NB4 (cell line): ENCODE measurements at regions not wholly inside any gene's neighbourhood (a gene's known extent, or its start where the extent isn't known, plus 50 kb on each side); places are given as distances from the start of the nearest gene placed in this dataset.

ENCODE experiments used
- DNase-seq: peaks from one replicate; pipeline ENCODE4 v3.0.0; 2010; ENCODE audit warnings: low read depth
- H3K4me3 ChIP-seq: one replicate; pipeline ENCODE4 v1.5.1; 2011; ENCODE audit warnings: mild to moderate bottlenecking, low read depth, low read length, moderate library complexity
- CTCF ChIP-seq: IDR thresholded peaks from one replicate; pipeline ENCODE4 v1.5.1; 2012; ENCODE audit warnings: low read depth, low read length
- MAX ChIP-seq: IDR thresholded peaks from 2 replicates; pipeline ENCODE4 v1.6.1; 2011; ENCODE audit warnings: low read depth, low read length
- MYC ChIP-seq: IDR thresholded peaks from 2 replicates; pipeline ENCODE4 v1.6.1; 2011; ENCODE audit warnings: low read depth, low read length
- POLR2A ChIP-seq: IDR thresholded peaks from 2 replicates; pipeline ENCODE4 v1.6.1; 2011; ENCODE audit warnings: mild to moderate bottlenecking; ENCODE audit not compliant: insufficient read length; ENCODE audit errors: extremely low read depth

- H3K4me3 ChIP-seq: no peak overlapping the region
- TF ChIP-seq MAX: no peak
- TF ChIP-seq MYC: no peak
- no peak for TF ChIP-seq POLR2A
- no peak for TF ChIP-seq CTCF
- no peak for DNase-seq
Observed at GRCh38 chr6:6843057-6843627, 254.6 kb downstream of the LY86 start.

- no peak for DNase-seq
- TF ChIP-seq MAX: no peak
- no peak for TF ChIP-seq CTCF
- TF ChIP-seq POLR2A: no peak
- TF ChIP-seq MYC: no peak
Observed at GRCh38 chr6:6843777-6844176, 255.3 kb downstream of the LY86 start.

GRCh38 chr6:6844530-6844929 lies 256.0 kb downstream of the LY86 start:
- no peak for DNase-seq
- no peak for TF ChIP-seq MYC
- TF ChIP-seq POLR2A: no peak
- TF ChIP-seq CTCF: no peak
- TF ChIP-seq MAX: no peak
- no peak overlapping the region for H3K4me3 ChIP-seq

More at GRCh38 chr6:6843777-6844176, 255.3 kb downstream of the LY86 start:
- no peak overlapping the region for H3K4me3 ChIP-seq

- DNase-seq: no peak
- H3K4me3 ChIP-seq: no peak overlapping the region
- TF ChIP-seq MYC (no peak), CTCF (no peak), POLR2A (no peak), MAX (no peak)
Observed at GRCh38 chr6:6845603-6846002, 257.1 kb downstream of the LY86 start.

- TF ChIP-seq MYC (no peak), CTCF (no peak), POLR2A (no peak), MAX (no peak)
- DNase-seq: no peak
- H3K4me3 ChIP-seq: no peak overlapping the region
Observed at GRCh38 chr6:6847591-6847990, 259.1 kb downstream of the LY86 start.
